ENCODE measurements at regions not wholly inside any gene's neighbourhood (a gene's known extent, or its start where the extent isn't known, plus 50 kb on each side); places are given as distances from the start of the nearest gene placed in this dataset.

DNA sequence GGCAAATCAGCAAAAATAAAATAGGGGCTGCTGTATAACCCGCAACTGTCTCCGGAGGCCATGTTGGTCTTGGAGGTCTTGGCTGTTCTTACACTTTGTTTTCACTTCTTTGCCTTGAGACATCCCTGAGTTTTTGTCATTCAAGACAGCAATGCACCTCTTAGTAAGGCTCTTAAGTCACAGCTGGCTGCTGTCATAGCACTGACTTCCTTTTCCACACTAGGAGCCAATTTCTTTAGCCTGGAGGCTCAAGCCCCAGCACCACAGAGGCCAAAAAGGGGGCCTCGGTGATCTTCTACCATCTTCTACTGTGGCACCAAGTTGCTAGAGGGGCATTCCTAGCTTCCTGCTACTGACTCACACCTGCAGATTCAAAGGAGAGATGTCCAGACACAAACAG is 536.3 kb downstream of the CDH26 start:
- DNase-seq, result no peak
- no peak for ATAC-seq
- intact Hi-C loops (cut with DNase I, micrococcal nuclease), result no loop called here

DNA sequence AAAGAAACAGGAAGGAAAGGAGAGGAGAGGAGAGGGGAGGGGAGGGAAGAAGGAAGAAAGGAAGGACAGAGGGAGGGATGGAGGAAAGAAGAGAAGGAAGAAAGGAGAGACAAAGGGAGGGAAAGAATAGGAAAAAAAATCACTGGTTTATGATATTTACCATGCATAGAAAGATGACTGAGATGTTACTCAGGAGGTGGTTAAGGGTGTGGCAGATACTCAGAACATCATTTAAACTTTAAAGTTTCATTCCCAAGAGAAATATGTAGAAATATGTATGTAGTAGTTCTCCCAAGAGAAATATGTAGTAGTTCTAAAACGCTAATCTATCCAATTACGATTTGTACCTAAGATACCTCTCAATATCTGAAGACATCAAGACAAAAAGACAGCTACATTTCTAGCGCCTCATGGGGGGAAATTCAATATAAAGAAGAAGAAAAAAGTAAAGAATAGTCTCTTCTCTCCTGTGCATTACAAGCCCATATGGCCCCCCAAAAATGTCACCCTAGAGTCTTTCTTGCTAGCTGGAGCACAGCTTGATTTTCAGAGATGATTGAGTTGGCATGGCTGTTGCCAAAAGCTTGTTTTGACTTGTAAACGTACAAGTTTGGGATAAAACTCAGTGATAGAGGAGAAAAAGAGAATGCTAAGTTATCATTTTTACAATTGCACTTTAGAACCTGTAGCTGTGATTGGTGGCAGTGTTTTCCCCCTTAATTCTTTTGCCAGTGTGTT is 539.2 kb downstream of the CDH26 start:
- ATAC-seq (no peak), DNase-seq (no peak)
- intact Hi-C loops (cut with DNase I, micrococcal nuclease), result no loop called here

DNA sequence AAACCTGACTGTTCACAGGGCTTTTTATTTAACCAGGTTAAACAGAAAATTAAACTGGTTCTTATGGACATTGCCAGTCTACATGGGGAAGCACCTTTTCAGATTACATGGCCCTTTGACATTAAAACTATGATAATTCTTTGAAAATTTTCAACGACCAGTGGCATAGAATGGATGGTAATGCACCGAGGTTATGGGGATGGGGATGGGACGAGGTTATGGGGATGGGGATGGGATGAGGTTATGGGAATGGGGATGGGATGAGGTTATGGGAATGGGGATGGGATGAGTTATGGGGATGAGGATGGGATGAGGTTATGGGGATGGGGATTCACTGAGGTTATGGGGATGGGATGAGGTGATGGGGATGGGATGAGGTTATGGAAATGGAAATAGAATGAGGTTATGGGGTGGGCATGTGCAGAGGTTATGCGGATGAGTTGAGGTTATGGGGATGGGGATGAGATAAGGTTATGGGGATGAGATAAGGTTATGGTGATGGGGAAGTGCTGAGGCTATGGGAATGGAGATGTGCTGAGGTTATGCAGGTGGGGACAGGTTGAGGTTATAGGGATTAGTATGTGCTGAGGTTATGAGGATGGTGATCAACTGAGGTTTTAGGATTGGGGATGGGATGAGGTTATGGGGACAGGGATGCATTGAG is 541.9 kb downstream of the CDH26 start:
- ATAC-seq, result no peak
- DNase-seq, result no peak
- intact Hi-C loops (cut with DNase I, micrococcal nuclease), result no loop called here

DNA sequence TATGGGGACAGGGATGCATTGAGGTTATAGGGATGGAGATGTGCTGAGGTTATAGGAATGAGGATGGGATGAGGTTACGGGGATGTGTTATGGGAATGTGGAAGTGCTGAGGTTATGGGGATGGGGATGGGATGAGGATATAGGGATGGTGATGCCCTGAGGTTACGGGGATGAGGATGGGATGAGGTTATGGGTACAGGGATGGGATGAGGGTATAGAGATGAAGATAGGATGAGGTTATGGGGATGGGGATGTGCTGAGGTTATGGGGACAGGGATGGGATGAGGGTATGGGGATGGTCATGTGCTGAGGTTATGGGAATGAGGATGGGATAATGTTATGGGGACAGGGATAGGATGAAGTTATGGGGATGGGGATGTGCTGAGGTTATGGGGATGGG is 542.8 kb downstream of the CDH26 start:
- ATAC-seq (no peak), DNase-seq (no peak)
- intact Hi-C loops (cut with DNase I, micrococcal nuclease), result no loop called here

DNA sequence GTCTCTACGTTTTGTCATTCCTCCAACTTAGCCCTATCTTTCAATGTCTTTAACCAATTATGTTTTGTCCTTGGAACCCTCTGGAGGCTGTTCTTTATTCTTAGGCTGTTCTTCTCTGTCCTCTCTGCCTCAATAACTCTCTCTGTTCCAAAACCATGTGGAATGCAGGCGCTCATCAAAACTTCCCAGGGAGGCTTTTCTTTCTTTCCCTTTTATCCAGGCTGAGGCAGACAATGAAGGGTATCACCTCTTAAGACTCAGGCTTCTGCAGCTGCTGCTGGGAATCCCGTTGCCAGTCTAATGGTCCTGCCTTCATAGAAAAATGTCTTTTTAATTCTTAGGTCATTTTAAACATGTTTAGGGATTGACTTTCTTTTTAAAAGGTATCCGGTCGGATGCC is 544.7 kb downstream of the CDH26 start:
- intact Hi-C loops (cut with DNase I, micrococcal nuclease), result no loop called here
- ATAC-seq (no peak), DNase-seq (no peak)

DNA sequence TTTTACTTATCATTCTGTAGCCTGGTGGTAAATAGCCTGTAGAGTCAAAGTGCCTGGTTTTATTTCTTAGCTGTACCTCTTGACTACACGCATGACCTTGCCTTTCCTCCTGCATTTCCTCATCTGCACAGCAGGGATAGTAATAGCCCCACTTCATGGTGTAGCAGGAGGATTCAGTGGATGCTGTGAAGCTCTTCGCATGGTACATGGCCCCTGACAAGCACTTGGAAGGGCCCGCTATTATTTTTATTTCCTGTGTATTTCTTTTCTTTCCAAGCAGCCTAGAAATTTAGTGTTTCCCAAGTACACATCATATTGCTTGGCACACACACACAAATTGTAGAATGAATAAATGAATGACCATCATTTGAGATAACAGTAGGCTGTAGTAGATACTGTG is 547.2 kb downstream of the CDH26 start:
- ATAC-seq (no peak), DNase-seq (no peak)
- intact Hi-C loops (cut with DNase I, micrococcal nuclease), result no loop called here

DNA sequence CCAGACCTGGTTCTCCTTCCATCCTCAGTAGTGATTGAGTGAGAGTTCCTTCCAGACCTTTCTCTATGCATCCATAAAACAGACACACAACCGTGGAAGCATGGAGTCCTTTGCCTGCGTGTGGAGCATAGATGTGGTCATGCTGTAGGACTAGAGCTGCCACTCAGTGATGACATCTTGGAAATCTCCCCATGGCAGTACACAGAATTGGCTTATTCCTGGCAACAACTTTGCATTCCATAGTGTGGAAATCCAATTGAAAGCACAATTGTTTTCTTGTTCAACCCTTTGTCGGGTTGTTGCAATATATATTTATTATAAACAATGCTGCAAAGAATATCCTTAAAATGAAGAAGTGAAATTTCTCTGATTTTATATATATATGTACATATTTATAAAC is 547.8 kb downstream of the CDH26 start:
- DNase-seq, result no peak
- ATAC-seq, result no peak
- intact Hi-C loops (cut with DNase I, micrococcal nuclease), result no loop called here

DNA sequence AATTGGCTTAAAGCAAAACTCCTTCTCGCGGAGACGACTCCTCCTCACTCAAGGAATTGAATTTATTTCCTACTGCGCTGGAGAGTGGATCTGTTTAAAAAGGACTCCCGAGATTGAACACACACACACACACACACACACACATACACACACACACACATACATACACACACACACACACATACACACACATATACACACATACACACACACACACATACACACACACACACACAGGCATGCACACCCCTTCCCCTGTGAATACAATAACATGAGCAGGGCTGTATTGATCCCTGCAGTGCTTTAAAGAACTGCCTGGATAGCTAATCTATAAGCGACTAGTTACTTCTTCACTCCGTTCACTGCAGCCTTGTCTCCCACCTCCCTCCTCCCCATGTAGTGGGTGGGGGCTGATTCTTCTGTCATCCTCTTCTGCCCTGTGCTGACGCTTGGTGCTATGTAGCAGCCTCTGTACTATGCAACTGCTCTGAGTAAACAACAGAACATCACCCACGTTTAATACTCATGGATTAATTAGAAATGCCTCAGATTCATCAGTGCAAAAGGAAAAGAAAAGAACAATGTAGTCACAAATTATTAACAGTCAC is 549.0 kb downstream of the CDH26 start:
- DNase-seq (no peak), ATAC-seq (no peak)
- intact Hi-C loops (cut with DNase I, micrococcal nuclease), result no loop called here

DNA sequence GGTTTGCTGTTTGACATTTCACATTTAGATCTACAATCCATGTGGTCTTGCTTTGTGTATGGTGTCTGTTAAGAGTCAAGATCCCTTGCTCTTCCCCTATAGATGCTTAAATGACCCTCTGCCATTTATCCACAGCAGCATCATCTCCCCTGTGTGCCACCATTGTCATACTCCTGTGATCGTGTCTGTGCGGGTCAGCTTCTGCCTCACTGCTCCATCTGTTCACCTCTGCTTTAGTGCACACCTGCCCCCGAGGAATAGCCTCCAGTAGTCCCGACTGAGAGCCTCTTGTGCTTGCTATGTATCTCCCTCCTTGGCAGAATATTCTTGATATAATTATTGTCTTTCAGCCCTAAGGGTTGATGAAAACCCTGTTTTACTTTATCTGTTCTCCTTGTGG is 551.2 kb downstream of the CDH26 start:
- intact Hi-C loops (cut with DNase I, micrococcal nuclease), result no loop called here
- no peak for ATAC-seq

DNA sequence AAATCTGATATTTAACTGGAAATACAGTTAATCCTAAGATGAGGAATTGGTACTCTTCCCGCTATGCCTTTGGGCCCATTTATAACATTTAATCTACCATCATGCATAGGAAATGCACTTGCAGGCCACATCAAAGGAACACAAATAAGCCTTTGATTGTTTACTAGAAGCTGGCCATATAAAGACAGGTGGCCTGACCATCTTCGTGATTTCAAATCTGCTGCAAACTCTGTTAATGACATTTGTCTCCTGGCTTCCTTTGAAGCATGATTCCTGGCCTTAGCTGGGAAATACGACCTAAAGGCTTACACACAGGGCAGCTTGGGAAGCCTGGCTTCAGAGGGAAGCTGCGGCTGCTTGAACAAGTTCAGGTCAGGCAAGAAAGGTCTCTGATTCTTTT is 552.1 kb downstream of the CDH26 start:
- DNase-seq (no peak), ATAC-seq (no peak)
- intact Hi-C loops (cut with DNase I, micrococcal nuclease), result no loop called here

More for the DNA sequence above, 551.2 kb downstream of the CDH26 start:
- DNase-seq, result no peak

DNA sequence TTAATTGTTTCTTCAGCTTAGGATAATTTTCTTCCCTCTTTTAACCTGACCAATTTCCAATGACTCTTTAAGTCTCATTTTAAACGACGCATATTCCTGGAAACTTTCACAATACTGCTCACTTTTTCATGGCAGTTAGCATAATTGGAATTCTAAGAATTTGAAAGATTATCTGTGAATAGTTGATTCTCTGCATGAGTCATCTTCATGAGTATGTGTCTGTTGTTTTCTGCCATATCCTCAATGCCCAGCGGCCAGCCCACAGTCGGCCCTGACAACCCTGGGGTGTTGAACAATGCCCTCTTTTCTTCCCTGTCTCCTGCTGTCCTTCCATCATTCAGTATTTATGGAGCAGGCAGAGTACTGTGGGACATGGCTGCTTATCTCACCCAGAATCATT is 554.2 kb downstream of the CDH26 start:
- ATAC-seq (no peak), DNase-seq (no peak)
- intact Hi-C loops (cut with DNase I, micrococcal nuclease), result no loop called here

DNA sequence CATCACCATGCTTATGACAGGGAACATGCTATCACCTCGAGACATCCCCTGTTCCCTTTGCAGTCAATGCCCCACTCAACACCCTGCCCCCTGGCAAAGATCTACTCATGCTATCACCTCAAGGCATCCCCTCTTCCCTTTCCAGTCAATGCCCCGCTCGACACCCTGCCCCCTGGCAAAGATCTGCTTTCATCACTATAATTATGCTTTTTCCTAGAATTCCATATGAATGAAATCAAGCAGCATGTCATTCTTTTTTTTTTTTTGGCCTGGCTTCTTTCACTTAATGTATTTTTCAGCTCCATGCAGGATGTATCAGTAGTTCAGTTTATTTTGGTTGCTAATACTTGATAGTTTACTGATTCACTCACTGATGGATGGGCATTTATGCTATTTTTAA is 554.9 kb downstream of the CDH26 start:
- ATAC-seq, result no peak
- intact Hi-C loops (cut with DNase I, micrococcal nuclease), result no loop called here
- DNase-seq, result no peak

DNA sequence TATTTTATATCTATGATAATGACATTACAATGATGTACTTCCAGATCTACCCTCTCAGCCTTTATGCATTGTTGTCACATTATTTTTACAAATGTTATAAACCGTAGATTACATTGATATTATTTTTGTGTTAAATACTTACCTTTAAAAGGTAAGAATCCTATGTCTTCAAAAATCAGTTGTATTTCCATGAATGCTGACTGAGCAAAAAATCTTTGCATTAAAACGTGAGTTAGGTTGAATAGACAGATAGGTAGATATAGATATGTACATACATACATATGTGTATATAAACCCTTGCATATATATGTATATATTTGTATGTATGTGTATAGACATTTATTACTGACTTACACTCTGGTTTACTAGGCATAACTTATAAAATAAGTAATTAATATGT is 558.2 kb downstream of the CDH26 start:
- ATAC-seq, result no peak
- intact Hi-C loops (cut with DNase I, micrococcal nuclease), result no loop called here
- DNase-seq, result no peak

DNA sequence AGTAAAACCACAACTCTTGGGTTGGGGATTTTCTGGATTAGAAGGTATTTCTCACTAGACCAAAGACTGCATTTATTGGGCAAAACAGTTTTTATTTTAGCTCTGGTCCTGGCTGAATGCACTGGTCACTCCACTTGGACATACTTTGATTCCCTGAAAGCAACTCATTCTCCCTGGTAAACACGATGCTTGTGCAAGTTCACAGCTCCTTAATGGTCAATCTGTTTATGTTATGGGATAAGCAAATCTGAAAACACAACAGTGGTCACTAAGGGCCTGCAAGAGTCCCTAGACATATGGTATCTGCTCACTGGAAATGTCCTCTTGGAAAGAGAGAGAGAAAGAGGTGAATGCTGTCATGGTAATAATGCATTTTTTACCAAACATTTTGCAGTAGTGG is 559.8 kb downstream of the CDH26 start:
- intact Hi-C loops (cut with DNase I, micrococcal nuclease), result no loop called here
- DNase-seq (no peak), ATAC-seq (no peak)

DNA sequence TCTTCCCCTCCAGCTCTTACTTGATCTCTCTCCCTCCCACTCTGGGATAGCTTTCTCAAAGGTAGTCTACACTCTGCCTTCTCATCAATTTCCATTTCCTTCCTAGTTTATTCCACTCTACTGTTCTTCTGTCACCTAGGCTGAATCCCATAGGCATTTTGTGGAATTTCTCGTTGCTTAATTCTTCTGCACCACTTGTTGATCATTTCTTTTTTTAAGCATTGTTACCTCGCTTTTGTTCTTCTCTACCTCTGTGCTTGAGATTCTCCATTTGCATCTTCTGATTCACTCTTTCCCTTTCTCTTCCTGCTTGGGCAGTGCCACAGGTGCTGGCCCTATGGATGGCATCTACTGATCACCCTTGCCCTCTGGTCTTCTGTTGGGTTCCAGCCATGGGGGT is 567.2 kb downstream of the CDH26 start:
- no peak for ATAC-seq
- DNase-seq, result no peak
- intact Hi-C loops (cut with DNase I, micrococcal nuclease), result no loop called here

DNA sequence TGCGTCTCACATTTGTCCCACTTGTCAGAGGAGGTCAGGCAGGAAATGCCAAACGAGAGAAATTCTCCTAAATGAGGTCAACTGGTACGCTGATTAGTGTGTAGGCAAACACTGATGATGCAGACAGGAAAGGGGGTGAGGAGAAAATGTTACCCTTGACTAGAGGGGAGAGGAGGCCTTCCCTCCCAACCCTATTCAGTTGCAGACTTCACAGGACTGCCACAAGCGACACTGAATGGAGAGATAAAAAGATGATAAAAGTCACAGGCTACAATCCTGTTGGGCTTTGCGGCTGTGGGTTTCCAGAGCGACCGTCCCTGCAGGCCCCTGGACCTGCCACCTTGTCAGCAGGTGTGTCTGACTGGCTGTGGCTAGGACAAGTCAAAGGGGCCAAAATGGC is 569.4 kb downstream of the CDH26 start:
- DNase-seq, result no peak
- ATAC-seq, result no peak
- intact Hi-C loops (cut with DNase I, micrococcal nuclease), result no loop called here

DNA sequence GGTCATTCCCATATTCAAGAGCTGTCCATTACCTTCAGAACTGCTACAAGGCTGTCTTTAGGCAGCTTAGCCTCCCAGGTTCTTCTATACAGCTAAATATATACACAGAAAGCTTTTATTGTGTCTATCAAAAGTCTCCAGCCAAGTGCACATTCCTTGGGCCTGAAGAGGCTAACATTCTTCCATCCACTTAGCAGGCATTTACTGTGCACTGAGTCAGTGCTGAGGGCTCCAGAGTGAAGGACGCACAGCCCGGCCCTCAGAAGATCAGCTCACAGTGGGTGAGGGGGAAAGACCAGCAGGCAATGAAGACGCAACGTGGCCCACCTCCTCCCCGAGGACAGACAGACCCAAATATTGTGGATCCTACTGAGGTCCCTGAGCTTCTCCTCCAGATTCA is 569.9 kb downstream of the CDH26 start:
- ATAC-seq, result no peak
- intact Hi-C loops (cut with DNase I, micrococcal nuclease), result no loop called here
- DNase-seq, result no peak

DNA sequence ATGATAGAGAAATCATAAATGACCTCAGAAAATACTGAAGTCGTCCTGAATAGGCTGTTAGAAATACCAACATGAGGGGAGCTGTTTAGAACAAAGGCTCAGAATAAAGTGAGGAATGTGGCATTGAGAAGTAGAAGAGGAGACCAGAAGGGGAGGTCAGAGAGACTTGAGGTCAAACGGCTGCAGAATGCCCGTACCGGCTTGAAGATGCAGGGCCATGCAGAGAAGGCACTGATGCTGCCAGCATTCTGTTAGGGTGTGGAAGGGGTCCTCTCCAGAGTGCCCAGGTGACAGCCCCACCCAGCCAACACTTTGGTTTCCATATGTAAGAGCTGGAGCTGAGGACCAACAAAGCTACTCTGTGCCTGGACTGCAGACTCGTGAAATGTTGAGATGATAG is 570.9 kb downstream of the CDH26 start:
- DNase-seq, result no peak
- ATAC-seq, result no peak
- intact Hi-C loops (cut with DNase I, micrococcal nuclease), result no loop called here

DNA sequence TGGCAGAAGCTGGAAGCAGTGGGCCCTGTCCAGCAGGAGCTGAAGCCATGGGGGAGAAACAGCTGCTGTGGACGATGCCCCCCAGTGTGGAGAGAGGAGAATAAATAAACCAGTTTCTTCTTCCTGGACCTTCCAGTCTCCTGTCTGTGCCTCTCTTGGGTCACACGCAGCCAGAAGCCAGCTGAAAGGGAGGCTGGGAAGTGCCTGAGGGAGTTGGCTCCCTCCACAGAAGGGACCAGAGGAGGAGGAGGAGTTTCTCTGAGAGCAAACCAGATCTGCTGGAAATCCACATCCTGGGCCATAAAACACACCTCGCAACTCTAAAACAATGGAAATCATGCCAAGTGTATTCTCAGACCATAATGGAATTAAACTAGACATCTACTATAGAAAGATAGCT is 577.0 kb downstream of the CDH26 start:
- ATAC-seq, result no peak
- intact Hi-C loops (cut with DNase I, micrococcal nuclease), result no loop called here

DNA sequence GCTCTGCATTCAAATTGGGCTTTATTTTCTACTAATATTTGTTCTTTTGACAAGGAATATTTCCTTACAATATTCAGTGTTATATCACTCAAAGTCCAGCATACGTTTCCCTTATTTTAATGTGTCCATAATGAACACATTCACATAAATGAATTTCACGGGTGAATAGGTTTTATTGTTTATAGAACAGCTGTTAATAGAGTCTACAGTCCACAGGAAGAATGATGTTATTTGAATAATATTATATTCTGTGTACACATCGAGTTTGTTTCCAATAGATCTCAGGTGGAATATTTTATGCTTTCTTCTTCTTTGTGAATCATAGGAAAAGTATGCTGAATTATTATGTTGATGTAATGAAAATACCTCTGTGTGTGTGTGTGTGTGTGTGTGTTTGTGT is 582.4 kb downstream of the CDH26 start:
- ATAC-seq, result no peak
- intact Hi-C loops (cut with DNase I, micrococcal nuclease), result no loop called here
- DNase-seq, result no peak

More for the DNA sequence above, 577.0 kb downstream of the CDH26 start:
- no peak for DNase-seq

DNA sequence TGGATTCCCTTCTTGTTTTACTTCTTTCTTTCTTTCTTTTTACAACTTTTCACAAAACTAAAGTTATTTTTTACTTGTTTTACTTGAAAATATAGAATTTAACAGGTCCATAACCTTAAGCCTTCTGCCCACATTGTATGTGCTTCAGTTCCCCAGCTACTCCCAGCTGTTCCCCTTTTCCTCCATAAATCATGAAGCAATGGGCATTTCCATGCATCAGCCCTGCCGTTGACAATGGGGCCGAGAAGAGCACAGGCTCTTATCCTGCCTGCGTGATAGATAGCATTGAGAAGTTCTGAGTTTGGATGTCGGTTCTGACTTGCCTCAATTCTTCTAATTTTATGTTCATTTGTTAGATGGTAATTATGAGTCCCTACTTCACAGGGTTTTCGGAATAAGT is 583.8 kb downstream of the CDH26 start:
- intact Hi-C loops (cut with DNase I, micrococcal nuclease), result no loop called here
- no peak for DNase-seq

More for the DNA sequence above, 583.8 kb downstream of the CDH26 start:
- no peak for ATAC-seq
